NCI-H748 (cell line): ENCODE measurements at regions not wholly inside any gene's neighbourhood (a gene's known extent, or its start where the extent isn't known, plus 50 kb on each side); places are given as distances from the start of the nearest gene placed in this dataset.
"Not testable (repeated sequence)": the region's sequence is repeated elsewhere in the genome, so short reads cannot be mapped to it uniquely, and the experiment has no call there.

Experiments used
- DNase-seq: peaks from one replicate; lab custom pipeline; 2025; ENCODE audit not compliant: unreplicated experiment; lab: John Stamatoyannopoulos, UW

DNA sequence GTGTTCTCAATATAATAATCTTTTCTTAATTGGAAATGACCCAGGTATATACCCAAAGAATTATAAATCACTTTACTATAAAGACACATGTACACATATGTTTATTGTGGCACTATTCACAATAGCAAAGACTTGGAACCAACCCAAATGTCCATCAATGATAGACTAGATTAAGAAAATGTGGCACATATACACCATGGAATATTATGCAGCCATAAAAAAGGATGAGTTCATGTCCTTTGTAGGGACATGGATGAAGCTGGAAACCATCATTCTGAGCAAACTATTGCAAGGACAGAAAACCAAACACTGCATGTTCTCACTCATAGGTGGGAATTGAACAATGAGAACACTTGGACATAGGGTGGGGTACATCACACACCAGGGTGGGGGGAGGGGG is 56.8 kb downstream of the SCGB2B2 start:
- DNase-seq: not testable (repeated sequence)

DNA sequence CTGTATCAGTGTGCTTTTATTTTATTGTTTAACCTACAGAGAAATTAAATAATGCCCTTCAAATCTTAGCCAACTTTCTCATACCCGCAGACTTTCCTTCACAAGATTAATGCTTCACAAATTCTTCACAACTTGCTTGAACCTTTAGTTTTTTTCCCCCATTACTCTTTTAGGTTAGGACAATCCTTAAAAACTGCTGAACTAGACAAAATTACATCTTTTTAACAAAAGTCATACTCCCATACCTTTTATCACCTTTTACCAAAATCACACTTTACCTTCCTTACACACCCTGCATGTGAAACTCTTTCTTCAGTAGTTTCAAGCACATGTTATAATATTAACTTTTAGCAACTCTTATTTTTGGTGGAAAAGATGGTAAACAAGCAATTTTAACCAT is 58.5 kb downstream of the SCGB2B2 start:
- DNase-seq: no peak

DNA sequence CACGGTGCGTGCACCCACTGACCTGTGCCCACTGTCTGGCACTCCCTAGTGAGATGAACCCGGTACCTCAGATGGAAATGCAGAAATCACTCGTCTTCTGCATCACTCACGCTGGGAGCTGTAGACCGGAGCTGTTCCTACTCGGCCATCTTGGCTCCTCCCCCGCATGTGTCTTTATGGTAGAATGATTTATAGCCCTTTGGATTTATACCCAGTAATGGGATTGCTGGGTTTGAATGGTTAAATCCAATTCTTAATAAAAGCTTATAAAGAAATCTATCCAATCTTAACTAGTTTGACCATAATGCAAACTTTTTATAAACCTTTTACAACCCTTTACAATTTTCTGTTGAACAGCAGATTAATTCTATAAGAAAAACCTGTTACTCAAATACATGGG is 59.0 kb downstream of the SCGB2B2 start:
- DNase-seq: not testable (repeated sequence)

DNA sequence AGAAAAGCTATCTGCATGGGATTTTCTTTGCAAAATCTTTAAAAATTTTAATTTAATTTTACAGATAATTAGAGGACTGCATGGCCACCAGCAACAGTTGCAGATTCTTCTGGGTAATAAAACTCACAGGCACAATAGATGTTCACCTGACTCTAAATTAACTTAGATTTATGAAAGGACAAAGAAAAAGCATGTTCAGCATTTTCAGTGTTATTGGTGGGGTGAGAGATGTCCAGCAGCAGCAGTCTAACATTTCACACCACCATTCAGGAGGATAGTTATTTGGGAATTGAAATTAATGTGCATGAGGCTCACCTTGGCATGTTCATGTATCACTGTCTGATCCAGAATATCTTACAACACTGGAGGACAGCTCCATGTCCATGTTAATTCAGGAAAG is 74.0 kb downstream of the SCGB2B2 start:
- DNase-seq: no peak

DNA sequence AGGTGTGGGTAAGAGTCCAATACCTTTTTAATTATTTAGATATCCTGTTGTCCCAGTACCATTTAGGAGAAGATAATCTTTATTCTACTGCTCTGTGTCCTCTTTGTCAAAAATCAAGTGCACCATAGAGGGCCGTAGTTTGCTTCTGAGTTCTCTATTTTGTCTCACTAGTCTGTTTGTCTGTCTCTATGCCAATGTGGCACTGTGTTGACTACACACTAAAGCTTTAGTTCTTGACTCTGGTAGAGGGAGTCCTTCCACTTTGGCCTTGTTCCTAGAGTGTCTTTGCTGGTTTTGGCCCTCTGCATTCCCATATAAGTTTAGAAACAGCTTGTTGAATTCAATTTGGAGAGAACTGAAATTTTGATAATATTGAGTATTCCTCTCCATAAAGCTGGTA is 75.9 kb downstream of the SCGB2B2 start:
- no peak for DNase-seq

DNA sequence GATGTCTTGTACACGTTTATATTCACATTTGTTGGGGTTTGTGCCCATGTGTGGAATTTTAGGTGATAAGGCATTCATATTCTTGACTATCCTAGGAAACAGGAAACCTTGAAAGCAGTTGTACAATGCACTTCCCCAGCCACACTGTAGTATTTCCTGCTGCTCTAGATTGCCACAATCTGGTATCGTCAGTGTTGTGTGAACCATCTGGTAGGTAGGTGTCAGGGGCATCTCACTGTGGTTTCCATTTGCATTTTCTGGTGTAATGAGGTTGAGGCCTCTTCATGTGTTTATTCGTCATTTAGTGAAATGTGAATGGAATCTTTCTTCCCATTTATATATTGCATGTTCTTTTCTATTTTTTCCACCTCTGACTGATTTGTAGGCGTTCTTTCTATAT is 76.6 kb downstream of the SCGB2B2 start:
- no peak for DNase-seq

DNA sequence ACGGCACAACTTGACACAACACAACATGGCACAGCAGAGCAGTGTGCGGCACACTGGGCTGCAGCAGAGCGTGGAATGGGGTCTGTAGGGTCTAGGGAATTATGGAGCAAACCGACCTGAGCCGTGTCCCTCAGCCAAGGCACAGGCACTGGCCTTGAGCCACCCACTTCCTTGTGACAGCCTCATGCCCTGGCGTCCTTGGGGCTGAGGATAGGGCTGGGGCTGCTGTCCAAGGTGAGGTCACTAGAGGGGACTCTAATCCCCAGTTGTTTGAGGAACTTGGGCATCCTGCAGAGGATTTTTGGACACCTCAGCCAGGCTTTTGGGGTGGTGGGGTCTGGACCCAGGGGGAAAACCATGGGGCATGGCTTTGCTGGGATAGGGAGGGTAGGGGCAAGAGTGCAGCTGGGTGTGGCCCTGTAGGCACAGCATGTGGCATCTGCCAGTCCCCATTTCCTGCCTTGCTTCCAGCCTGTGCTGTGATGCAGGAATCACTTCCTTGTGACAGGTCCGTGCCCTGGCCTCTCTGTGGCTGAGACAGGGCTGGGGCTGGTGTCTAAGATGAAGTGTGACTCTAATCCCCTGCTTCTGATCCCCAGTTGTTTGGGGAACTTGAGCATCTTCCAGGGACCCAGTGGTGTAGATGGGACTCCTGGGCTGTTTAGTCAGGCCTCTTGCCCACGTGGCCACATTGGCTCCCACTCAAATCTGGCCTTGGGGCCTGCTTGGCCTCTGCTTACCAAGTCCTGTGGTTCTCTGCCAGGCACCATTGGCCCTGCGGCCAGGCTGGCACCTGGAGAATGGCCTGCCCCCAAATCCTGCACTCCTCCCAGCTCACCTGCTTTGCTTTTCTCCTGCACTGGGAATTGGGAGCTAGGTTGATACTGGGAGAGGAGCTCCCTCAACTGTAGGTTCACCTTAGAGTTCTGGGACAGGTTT is 78.5 kb downstream of the SCGB2B2 start:
- no peak for DNase-seq

DNA sequence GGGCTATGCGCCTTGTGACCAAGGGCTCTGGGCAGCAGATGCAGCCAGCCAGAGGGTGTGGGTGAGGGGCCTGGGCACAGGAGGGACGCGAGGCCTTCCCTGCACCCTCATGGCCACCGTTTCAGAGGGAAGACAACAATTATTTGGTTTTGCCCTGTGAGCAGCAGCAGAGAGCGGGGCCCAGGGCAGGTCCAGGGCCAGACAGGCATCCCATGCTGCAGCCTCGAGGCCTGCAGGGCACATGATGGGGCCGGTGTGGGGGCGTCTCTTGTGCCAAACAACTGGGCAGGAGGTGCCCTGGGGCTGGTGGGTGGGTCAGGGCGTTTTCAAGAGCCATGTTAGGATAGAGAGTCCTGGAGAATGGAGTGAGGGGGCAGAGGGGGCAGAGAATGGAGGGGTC is 79.4 kb downstream of the SCGB2B2 start:
- no peak for DNase-seq

DNA sequence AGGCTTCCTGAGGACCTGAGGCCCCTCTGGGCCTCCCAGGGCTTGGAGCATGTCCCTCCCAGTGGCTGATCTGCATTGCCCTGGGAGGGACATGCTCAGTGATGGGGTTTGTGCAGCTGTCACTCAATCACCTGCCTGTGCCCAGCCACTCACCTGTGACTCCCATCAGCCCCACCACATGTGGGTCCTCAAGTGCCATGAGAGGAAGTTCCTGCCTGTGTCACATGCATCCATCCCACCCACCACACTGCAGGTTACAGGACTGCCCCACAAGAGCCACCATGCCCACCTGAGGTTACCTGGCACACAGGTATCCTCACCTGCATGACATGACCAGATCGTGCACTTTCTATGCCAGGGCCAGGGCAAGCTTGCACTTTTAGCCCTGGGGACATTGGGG is 80.0 kb downstream of the SCGB2B2 start:
- DNase-seq: no peak

DNA sequence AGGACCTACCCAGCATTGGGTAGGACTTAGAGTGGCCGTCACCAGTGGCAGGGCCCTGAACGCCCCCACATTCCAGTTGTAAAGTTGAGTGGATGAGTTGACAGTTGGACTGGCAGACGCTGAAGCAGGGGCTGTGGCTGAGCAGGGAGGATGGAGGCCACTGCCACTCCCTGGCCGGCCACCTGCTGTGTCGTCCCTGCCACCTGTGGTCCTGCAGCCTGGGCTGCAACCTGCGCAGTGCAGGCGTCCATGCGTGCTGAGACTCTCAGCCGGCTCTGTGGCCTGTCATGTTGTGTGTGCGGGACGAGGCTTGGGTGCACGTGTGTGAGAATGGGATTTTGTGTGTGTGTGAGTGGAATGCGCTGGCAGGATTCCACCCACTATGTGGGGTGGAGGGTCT is 80.8 kb downstream of the SCGB2B2 start:
- DNase-seq: no peak

DNA sequence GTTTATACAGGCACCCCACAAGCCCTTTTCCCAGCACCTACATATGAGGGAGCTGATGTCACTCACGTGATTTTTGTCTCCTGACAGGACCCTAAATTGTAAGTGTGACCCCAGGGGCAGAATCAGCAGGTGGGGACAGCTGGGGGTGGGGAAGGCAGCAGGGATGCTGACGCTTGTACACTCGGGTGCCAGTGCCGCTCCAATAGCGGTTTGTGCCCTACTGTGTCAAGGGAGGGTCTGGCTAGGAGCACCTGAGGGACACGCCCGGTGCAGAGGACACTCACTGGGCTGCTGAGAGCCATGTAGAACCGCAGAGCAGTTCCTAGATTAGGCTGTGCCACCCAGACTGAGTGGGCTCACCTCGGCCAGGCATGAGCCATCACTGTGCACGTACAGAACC is 81.3 kb downstream of the SCGB2B2 start:
- no peak for DNase-seq

DNA sequence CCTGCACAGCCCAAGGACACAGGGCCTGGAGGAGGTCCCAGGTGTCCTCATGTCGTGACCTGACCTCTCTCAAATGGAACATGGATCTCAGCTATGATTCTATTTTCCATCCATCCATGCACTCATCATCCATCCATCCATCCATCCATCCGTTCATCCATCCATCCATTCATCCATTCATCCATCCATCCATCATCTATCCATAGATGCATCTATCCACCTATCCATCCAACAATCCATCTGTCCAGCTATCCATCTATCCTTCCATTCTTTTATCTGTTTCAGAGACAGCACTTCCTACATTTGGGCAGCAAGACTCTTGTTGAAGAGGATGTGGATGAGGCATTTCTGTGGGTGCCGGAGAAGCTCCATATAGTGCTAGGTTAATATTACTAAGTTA is 86.7 kb downstream of the SCGB2B2 start:
- no peak for DNase-seq

DNA sequence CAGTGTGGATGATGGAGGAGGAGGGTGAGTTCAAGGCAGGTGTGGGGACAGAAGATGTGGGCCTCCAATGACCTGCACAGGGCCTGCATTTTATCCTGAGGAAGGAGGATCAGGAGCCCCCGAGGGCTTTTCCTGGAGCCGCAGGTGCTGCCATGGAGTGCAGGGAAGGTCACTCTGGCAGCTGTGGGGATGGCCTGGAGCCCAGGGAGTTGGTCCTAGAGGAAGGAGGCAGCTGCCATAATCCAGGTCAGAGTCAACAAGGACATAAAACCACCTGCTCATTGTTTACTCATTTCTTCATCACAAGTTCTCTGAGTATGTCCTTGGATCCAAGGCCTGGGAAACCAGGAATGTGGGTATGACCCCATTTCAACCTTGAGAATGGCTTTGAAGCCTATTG is 87.2 kb downstream of the SCGB2B2 start:
- no peak for DNase-seq

DNA sequence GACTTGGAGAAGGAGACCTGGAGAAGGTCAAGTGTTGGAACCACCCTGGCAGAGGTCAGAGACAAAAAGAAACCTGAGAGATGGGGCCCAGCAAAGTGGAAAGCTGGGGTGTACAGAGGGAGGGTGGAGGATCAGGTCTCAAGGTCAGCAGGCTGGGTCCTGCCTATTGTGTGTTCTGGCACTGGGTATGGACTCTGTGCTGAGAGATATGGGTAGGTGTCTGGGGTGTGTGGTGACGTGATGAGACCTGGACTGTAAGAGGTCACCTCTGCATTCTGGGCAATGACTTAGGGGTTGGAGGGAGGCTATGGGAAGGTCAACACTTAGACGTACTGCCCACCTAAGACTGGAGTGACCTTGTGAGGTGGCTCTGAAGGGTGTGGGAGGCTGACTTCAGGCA is 88.1 kb downstream of the SCGB2B2 start:
- DNase-seq: no peak

DNA sequence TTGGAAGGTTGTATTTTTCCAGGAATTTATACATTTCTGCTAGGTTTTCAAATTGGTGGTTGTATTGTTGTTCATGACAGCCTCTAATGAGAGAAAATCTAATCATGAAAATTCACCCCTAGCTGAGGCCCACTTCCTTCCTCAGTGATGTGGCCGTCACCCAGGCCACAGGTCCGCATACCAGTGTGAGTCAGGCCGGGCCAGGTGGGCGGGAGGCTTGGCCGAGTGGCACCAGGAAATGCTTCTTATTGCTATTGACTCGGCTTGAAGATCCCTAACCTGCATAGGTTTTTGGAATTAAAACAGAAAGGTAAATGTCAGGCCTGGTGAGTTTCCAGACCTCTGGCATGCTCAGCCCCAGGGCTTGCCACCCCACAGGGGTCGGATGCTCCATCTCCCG is 88.7 kb downstream of the SCGB2B2 start:
- DNase-seq: no peak

DNA sequence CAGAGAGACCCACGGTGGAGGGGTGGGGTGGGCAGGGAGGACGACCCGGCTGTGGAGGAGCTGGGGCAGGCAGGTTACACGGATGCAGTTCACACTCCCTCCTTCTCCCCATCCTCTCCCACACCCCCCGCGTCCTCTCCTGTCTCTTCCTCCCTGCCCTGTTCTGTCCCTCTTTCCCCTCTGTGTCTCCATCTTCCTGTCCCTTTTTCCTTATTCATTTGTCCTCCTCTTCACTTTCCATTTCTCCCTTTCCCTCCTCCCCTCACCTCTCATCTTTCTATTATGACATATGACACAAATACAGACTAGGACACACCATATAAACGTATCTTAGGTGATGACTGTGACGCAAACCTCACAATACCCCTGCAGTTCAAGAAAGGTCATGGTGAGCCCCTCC is 96.6 kb downstream of the SCGB2B2 start:
- DNase-seq: no peak

DNA sequence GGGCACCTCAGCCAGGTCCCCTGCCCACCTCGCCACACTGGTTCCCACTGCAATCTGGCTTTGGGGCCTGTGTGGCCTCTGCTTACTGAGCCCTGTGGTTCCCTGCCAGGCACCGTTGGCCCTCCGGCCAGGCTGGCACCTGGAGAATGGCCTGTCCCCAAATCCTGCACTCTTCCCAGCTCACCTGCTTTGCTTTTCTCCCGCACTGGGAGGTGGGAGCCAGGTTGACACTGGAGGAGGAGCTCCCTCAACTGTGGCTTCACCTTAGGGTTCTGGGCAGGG is 97.0 kb downstream of the SCGB2B2 start:
- no peak for DNase-seq

DNA sequence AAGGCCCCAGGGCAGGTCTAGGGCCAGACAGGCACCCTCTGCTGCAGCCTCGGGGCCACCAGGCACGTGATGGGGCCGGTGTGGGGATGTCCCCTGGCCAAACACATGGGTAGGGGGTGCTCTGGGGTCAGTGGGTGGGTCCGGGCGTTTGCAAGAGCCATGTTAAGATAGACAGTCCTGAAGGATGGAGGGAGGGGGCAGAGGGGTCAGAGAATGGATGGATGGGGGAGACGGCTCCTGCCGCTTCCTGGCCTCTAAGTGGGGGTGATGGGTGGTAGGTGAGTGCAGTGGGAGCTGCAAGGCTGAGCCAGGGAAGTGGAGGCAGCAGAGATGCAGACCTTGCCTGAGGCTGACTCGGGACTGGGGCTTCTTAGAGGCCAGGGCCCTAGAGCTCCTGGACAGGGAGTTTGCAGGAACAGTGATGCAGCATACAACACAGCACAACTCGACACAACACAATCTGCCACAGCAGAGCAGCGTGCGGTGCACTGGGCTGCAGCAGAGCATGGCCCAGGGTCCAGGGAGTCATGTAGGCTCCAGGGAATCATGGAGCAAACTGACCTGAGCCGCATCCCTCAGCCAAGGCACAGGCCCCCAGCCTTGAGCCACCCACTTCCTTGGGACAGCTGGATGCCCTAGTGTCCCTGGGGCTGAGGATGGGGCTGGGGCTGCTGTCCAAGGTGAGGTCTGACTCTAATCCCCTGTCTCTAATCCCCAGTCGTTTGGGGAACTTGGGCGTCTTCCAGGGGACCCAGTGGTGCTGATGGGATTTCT is 97.5 kb downstream of the SCGB2B2 start:
- no peak for DNase-seq

DNA sequence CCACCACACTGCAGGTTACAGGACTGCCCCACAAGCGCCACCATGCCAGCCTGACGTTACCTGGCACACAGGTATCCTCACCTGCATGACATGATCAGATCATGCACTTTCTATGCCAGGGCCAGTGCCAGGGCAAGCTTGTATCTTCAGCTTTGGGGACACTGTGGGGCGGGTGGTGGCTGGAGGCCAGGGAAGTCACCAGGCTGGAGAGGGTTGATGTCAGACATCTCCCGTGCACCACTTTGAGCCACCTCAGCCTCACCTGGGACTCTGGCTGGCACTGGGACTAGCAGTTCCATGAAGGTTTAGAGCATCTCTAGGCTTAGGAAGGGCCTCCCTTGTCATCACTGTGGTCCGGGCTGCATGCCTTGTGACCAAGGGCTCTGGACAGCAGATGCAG is 97.2 kb downstream of the WTIP start:
- DNase-seq: no peak

DNA sequence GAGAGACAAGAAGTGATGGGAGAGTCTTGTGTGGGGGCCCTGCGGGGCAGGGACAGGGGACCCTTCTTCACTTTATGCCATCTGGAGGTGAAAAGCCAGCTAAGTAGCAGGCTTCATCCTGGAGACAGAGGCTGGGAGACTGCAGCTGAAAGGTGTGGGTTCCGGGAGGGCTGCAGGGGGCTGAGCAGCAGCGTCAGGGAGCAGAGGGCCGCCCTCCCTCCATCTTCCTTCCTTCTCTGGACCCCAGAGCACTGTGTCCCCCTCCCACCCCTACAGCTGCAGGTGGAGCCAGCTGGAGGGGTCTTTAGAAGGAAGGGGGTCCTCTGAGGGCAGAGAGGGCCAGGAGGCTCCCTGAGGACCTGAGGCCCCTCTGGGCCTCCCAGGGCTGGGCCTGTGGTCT is 96.6 kb downstream of the WTIP start:
- no peak for DNase-seq

DNA sequence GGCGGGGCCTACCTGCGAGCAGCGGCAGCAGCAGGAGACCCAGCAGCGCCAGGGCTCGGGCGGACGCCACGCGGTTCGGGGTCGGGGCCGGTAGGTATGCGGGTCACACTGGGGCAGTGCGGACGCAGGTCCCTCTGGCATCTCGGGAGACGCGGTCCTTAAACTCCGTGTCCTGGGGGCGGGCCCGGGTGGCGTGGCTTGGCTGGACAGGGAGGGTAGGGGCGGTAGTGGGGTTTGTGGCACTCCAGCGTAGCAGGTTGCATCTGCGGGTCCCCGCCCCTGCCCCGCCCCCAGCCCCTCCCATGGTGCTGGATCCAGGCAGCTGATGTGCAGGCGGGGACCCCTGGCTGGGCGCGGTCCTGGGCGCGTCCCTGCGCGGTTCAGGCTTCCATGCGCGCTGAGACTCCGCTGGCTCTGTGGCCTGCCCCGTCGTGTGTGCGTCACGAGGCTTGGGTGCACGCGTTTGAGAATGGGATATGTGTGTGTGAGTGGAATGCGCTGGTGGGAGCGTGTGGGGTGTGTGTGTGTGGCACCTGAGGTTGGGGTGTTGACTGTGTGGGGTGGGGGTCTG is 96.1 kb downstream of the WTIP start:
- DNase-seq: peak; percentile 37

DNA sequence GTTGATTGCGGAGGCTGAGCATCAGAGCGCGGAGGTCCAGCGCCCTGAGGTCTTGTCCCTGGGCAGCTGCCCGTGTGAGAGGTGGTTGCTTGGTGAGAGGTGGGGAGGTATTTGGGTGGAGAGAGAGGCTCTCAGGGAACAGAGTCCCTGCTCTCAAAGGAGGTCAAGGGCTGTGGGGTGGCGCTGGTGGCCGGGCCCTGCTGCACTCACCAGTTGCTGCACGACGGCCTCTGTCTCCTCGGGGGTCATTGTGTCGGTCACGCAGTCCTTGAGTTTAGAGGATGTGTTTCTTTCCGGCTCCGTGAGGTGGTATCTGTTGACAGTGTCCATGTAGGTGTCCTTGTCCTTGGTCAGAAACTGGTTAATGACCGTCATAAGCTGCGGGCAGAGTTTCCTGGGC is 95.5 kb downstream of the WTIP start:
- DNase-seq: no peak
